PFSK-1 (cell line): ENCODE measurements at regions not wholly inside any gene's neighbourhood (a gene's known extent, or its start where the extent isn't known, plus 50 kb on each side); places are given as distances from the start of the nearest gene placed in this dataset.

Experiments
- POLR2AphosphoS5 ChIP-seq: IDR thresholded peaks from 2 replicates; pipeline ENCODE4 v1.6.1; 2012; ENCODE audit warnings: low read depth, mild to moderate bottlenecking, control low read depth, low read length, moderate library complexity
- TAF1 ChIP-seq: IDR thresholded peaks from 2 replicates; pipeline ENCODE4 v1.6.1; 2012; ENCODE audit warnings: low read length, control low read depth, borderline replicate concordance; ENCODE audit not compliant: insufficient read depth

- no peak for TF ChIP-seq POLR2AphosphoS5
- no peak for TF ChIP-seq TAF1
Measured at GRCh38 chr2:160615706-160616105, 122.1 kb upstream of the RBMS1 start.
